Liver (tissue), 3 donors: ENCODE measurements at regions not wholly inside any gene's neighbourhood (a gene's known extent, or its start where the extent isn't known, plus 50 kb on each side); places are given as distances from the start of the nearest gene placed in this dataset.

Experiments used
- EGR1 ChIP-seq, 2 donors: IDR thresholded peaks; 2 replicates each; pipeline ENCODE4 v1.6.1; 2016 to 2018; ENCODE audit warnings: antibody characterized with exemption in 2 of 2, low read depth in 2 of 2
- FOXA2 ChIP-seq: IDR thresholded peaks from 2 replicates; pipeline ENCODE4 v1.6.1; 2016; ENCODE audit warnings: antibody characterized with exemption
- RAD21 ChIP-seq, 2 donors: IDR thresholded peaks; 2 replicates each; pipeline ENCODE4 v1.6.1; 2016; ENCODE audit warnings: antibody characterized with exemption in 2 of 2, mild to moderate bottlenecking in 2 of 2
- RXRA ChIP-seq, 2 donors: IDR thresholded peaks; 2 replicates each; pipeline ENCODE4 v1.6.1; 2017 to 2018; ENCODE audit warnings: antibody characterized with exemption in 2 of 2, mild to moderate bottlenecking in 1 of 2
- TAF1 ChIP-seq: conservative IDR thresholded peaks from 2 replicates; pipeline ENCODE4 v1.6.1; 2016; ENCODE audit warnings: antibody characterized with exemption, mild to moderate bottlenecking
- YY1 ChIP-seq: IDR thresholded peaks from 2 replicates; pipeline ENCODE4 v1.6.1; 2016; ENCODE audit warnings: antibody characterized with exemption, mild to moderate bottlenecking
- TF ChIP-seq, protein P1 (sequence below): fragments of 150-350 bp; IDR thresholded peaks from 2 replicates; pipeline ENCODE4 v1.5.1; 2017; ENCODE audit warnings: improper control_type of control experiment, low read depth, low read length; ENCODE audit not compliant: missing input control
- TF ChIP-seq, protein P2 (sequence below): IDR thresholded peaks from 2 replicates; pipeline ENCODE4 v1.6.1; 2016; ENCODE audit warnings: antibody characterized with exemption
- donor health status: healthy.
- donor health status: healthy.

DNA sequence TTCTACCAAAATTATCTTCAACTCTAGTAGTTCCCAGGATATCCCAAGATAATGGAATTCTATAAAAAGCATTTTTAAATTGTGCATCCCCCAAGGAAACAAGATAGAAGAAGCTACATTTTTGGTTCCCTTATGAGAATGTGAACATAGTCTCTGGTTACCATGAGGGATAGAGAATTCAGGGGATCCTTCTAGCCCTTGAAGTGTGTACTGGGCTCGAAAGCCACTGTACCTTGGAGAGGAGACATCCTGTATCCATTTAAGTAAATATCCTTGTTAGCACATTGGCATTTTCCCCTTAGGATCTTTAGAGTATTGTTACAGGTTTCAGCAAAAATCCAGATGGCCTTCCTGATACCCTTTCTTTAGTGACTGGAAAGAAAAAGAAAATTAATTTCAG lies 228.5 kb downstream of the RTP5 start:
- TF ChIP-seq, protein P1, sequence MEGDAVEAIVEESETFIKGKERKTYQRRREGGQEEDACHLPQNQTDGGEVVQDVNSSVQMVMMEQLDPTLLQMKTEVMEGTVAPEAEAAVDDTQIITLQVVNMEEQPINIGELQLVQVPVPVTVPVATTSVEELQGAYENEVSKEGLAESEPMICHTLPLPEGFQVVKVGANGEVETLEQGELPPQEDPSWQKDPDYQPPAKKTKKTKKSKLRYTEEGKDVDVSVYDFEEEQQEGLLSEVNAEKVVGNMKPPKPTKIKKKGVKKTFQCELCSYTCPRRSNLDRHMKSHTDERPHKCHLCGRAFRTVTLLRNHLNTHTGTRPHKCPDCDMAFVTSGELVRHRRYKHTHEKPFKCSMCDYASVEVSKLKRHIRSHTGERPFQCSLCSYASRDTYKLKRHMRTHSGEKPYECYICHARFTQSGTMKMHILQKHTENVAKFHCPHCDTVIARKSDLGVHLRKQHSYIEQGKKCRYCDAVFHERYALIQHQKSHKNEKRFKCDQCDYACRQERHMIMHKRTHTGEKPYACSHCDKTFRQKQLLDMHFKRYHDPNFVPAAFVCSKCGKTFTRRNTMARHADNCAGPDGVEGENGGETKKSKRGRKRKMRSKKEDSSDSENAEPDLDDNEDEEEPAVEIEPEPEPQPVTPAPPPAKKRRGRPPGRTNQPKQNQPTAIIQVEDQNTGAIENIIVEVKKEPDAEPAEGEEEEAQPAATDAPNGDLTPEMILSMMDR, result no peak
- TF ChIP-seq, protein P2, sequence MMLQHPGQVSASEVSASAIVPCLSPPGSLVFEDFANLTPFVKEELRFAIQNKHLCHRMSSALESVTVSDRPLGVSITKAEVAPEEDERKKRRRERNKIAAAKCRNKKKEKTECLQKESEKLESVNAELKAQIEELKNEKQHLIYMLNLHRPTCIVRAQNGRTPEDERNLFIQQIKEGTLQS, result no peak
- TF ChIP-seq EGR1 (IDR thresholded peaks at IDR 0.05; ENCODE audit: low read depth in 2 of 2) (no peak), YY1 (no peak), RAD21 (IDR thresholded peaks at IDR 0.05) (no peak), TAF1 (no peak), FOXA2 (no peak), RXRA (IDR thresholded peaks at IDR 0.05) (no peak)
